Left kidney (tissue), 1 donor: ENCODE measurements at regions not wholly inside any gene's neighbourhood (a gene's known extent, or its start where the extent isn't known, plus 50 kb on each side); places are given as distances from the start of the nearest gene placed in this dataset.
"Not testable (repeated sequence)": the region's sequence is repeated elsewhere in the genome, so short reads cannot be mapped to it uniquely, and the experiment has no call there.

Source experiments
- DNase-seq: peaks from one replicate; pipeline ENCODE4 v3.0.0-alpha.2; 2013

- DNase-seq = no peak
Measured at GRCh38 chr3:5357089-5357488, 169.6 kb downstream of the EDEM1 start.

GRCh38 chr3:5358911-5359310 is 171.4 kb downstream of the EDEM1 start:
- no peak for DNase-seq

- DNase-seq = no peak
Measured at GRCh38 chr3:5360453-5360852, 172.9 kb downstream of the EDEM1 start.

- no peak for DNase-seq
Measured at GRCh38 chr3:5366746-5367145, 179.2 kb downstream of the EDEM1 start.

GRCh38 chr3:5371555-5371954 is 184.0 kb downstream of the EDEM1 start:
- not testable (repeated sequence) for DNase-seq

GRCh38 chr3:5376761-5377160 is 189.3 kb downstream of the EDEM1 start:
- DNase-seq = peak; percentile 10

- DNase-seq = not testable (repeated sequence)
Measured at GRCh38 chr3:5379266-5379665, 191.8 kb downstream of the EDEM1 start.

- not testable (repeated sequence) for DNase-seq
Measured at GRCh38 chr3:5383486-5384263, 196.2 kb downstream of the EDEM1 start.

GRCh38 chr3:5384557-5385236 is 197.2 kb downstream of the EDEM1 start:
- no peak for DNase-seq

- no peak for DNase-seq
Measured at GRCh38 chr3:5388091-5388490, 200.6 kb downstream of the EDEM1 start.

- DNase-seq = no peak
Measured at GRCh38 chr3:5389057-5389456, 201.6 kb downstream of the EDEM1 start.

GRCh38 chr3:5390221-5390620 is 202.7 kb downstream of the EDEM1 start:
- no peak for DNase-seq

- DNase-seq = peak; percentile 44
Measured at GRCh38 chr3:5390936-5391625, 203.6 kb downstream of the EDEM1 start.

GRCh38 chr3:5401002-5401401 is 213.5 kb downstream of the EDEM1 start:
- DNase-seq = no peak

GRCh38 chr3:5404718-5405117 is 217.2 kb downstream of the EDEM1 start:
- no peak for DNase-seq

GRCh38 chr3:5411786-5412185 is 224.3 kb downstream of the EDEM1 start:
- DNase-seq = no peak

GRCh38 chr3:5423076-5423475 is 235.6 kb downstream of the EDEM1 start:
- no peak for DNase-seq

- no peak for DNase-seq
Measured at GRCh38 chr3:5423523-5423922, 236.0 kb downstream of the EDEM1 start.

- DNase-seq = no peak
Measured at GRCh38 chr3:5425371-5425770, 237.9 kb downstream of the EDEM1 start.

- DNase-seq = peak; percentile 93
Measured at GRCh38 chr3:5426094-5426883, 238.8 kb downstream of the EDEM1 start.

- no peak for DNase-seq
Measured at GRCh38 chr3:5427021-5427420, 239.5 kb downstream of the EDEM1 start.

- DNase-seq = no peak
Measured at GRCh38 chr3:5427938-5428337, 240.4 kb downstream of the EDEM1 start.
